ENCODE measurements at regions not wholly inside any gene's neighbourhood (a gene's known extent, or its start where the extent isn't known, plus 50 kb on each side); places are given as distances from the start of the nearest gene placed in this dataset.

GRCh38 chr20:48467622-48468021, 360.2 kb downstream of the PREX1 start:
- Mint-ChIP-seq H3K27me3 (peaks cover 3% of the 10 kb centered on the region), H3K9me3 (no peaks in the 10 kb centered on the region), H3K36me3 (no peaks in the 10 kb centered on the region), H3K4me3 (no peak overlapping the region), H3K4me1 (no peaks in the 10 kb centered on the region), H3K27ac (no peak overlapping the region)

- H3K36me3 Mint-ChIP-seq: no peaks in the 10 kb centered on the region
- no peak overlapping the region for H3K27ac Mint-ChIP-seq
- no peaks in the 10 kb centered on the region for H3K27me3 Mint-ChIP-seq
- no peaks in the 10 kb centered on the region for H3K4me1 Mint-ChIP-seq
- no peak overlapping the region for H3K4me3 Mint-ChIP-seq
- no peaks in the 10 kb centered on the region for H3K9me3 Mint-ChIP-seq
These were observed 362.5 kb downstream of the PREX1 start for GRCh38 chr20:48465271-48465670.

GRCh38 chr20:48463916-48464315, 363.9 kb downstream of the PREX1 start:
- Mint-ChIP-seq H3K27ac (no peak overlapping the region), H3K4me3 (no peak overlapping the region), H3K4me1 (no peaks in the 10 kb centered on the region), H3K27me3 (no peaks in the 10 kb centered on the region), H3K9me3 (no peaks in the 10 kb centered on the region), H3K36me3 (no peaks in the 10 kb centered on the region)

- no peaks in the 10 kb centered on the region for H3K9me3 Mint-ChIP-seq
- H3K27me3 Mint-ChIP-seq: no peaks in the 10 kb centered on the region
- H3K36me3 Mint-ChIP-seq: no peaks in the 10 kb centered on the region
- H3K4me3 Mint-ChIP-seq: no peak overlapping the region
- H3K4me1 Mint-ChIP-seq: no peaks in the 10 kb centered on the region
- H3K27ac Mint-ChIP-seq: no peak overlapping the region
These were observed 364.6 kb downstream of the PREX1 start for GRCh38 chr20:48463096-48463720.

GRCh38 chr20:48461735-48462119, 366.1 kb downstream of the PREX1 start:
- no peak overlapping the region for H3K4me3 Mint-ChIP-seq
- H3K27me3 Mint-ChIP-seq: no peaks in the 10 kb centered on the region
- H3K4me1 Mint-ChIP-seq: no peaks in the 10 kb centered on the region
- H3K9me3 Mint-ChIP-seq: no peaks in the 10 kb centered on the region
- H3K36me3 Mint-ChIP-seq: no peaks in the 10 kb centered on the region
- H3K27ac Mint-ChIP-seq: no peak overlapping the region

- Mint-ChIP-seq H3K27me3 (no peaks in the 10 kb centered on the region), H3K36me3 (no peaks in the 10 kb centered on the region), H3K9me3 (no peaks in the 10 kb centered on the region), H3K27ac (no peak overlapping the region), H3K4me1 (no peaks in the 10 kb centered on the region), H3K4me3 (no peak overlapping the region)
These were observed 366.6 kb downstream of the PREX1 start for GRCh38 chr20:48461091-48461734.

- H3K36me3 Mint-ChIP-seq: no peaks in the 10 kb centered on the region
- no peak overlapping the region for H3K4me3 Mint-ChIP-seq
- H3K27me3 Mint-ChIP-seq: no peaks in the 10 kb centered on the region
- H3K27ac Mint-ChIP-seq: no peak overlapping the region
- H3K4me1 Mint-ChIP-seq: no peaks in the 10 kb centered on the region
- H3K9me3 Mint-ChIP-seq: no peaks in the 10 kb centered on the region
These were observed 367.1 kb downstream of the PREX1 start for GRCh38 chr20:48460681-48461080.

- H3K4me1 Mint-ChIP-seq: no peaks in the 10 kb centered on the region
- no peak overlapping the region for H3K4me3 Mint-ChIP-seq
- no peaks in the 10 kb centered on the region for H3K9me3 Mint-ChIP-seq
- no peaks in the 10 kb centered on the region for H3K27me3 Mint-ChIP-seq
- H3K36me3 Mint-ChIP-seq: no peaks in the 10 kb centered on the region
- H3K27ac Mint-ChIP-seq: no peak overlapping the region
These were observed 367.9 kb downstream of the PREX1 start for GRCh38 chr20:48459722-48460395.

GRCh38 chr20:48458601-48459385, 369.0 kb downstream of the PREX1 start:
- no peaks in the 10 kb centered on the region for H3K9me3 Mint-ChIP-seq
- H3K4me3 Mint-ChIP-seq: no peak overlapping the region
- peaks cover 2% of the 10 kb centered on the region for H3K27me3 Mint-ChIP-seq
- no peak overlapping the region for H3K27ac Mint-ChIP-seq
- no peaks in the 10 kb centered on the region for H3K4me1 Mint-ChIP-seq
- no peaks in the 10 kb centered on the region for H3K36me3 Mint-ChIP-seq

- Mint-ChIP-seq H3K4me1 (no peaks in the 10 kb centered on the region), H3K36me3 (no peaks in the 10 kb centered on the region), H3K9me3 (no peaks in the 10 kb centered on the region), H3K27ac (no peak overlapping the region), H3K4me3 (no peak overlapping the region), H3K27me3 (peaks cover 2% of the 10 kb centered on the region)
These were observed 369.8 kb downstream of the PREX1 start for GRCh38 chr20:48458003-48458377.

- H3K27ac Mint-ChIP-seq: no peak overlapping the region
- H3K27me3 Mint-ChIP-seq: peaks cover 2% of the 10 kb centered on the region
- H3K4me3 Mint-ChIP-seq: no peak overlapping the region
- no peaks in the 10 kb centered on the region for H3K9me3 Mint-ChIP-seq
- H3K36me3 Mint-ChIP-seq: no peaks in the 10 kb centered on the region
- no peaks in the 10 kb centered on the region for H3K4me1 Mint-ChIP-seq
These were observed 370.4 kb downstream of the PREX1 start for GRCh38 chr20:48457193-48458002.

- peaks cover 2% of the 10 kb centered on the region for H3K27me3 Mint-ChIP-seq
- no peaks in the 10 kb centered on the region for H3K4me1 Mint-ChIP-seq
- H3K36me3 Mint-ChIP-seq: no peaks in the 10 kb centered on the region
- no peaks in the 10 kb centered on the region for H3K9me3 Mint-ChIP-seq
- no peak overlapping the region for H3K27ac Mint-ChIP-seq
- no peak overlapping the region for H3K4me3 Mint-ChIP-seq
These were observed 371.2 kb downstream of the PREX1 start for GRCh38 chr20:48456366-48457192.

- H3K9me3 Mint-ChIP-seq: no peaks in the 10 kb centered on the region
- no peaks in the 10 kb centered on the region for H3K4me1 Mint-ChIP-seq
These were observed 372.0 kb downstream of the PREX1 start for GRCh38 chr20:48455651-48456365.

More at GRCh38 chr20:48455651-48456365, 372.0 kb downstream of the PREX1 start:
- no peaks in the 10 kb centered on the region for H3K36me3 Mint-ChIP-seq
- peaks cover 2% of the 10 kb centered on the region for H3K27me3 Mint-ChIP-seq
- no peak overlapping the region for H3K4me3 Mint-ChIP-seq
- H3K27ac Mint-ChIP-seq: no peak overlapping the region

Data from activated naive CD4-positive, alpha-beta T cell treated with anti-CD3 and anti-CD28 coated beads, Interleukin-2, amount 50 U/mL, for 24 hours (primary cell).